ENCODE measurements at regions not wholly inside any gene's neighbourhood (a gene's known extent, or its start where the extent isn't known, plus 50 kb on each side); places are given as distances from the start of the nearest gene placed in this dataset.

DNA sequence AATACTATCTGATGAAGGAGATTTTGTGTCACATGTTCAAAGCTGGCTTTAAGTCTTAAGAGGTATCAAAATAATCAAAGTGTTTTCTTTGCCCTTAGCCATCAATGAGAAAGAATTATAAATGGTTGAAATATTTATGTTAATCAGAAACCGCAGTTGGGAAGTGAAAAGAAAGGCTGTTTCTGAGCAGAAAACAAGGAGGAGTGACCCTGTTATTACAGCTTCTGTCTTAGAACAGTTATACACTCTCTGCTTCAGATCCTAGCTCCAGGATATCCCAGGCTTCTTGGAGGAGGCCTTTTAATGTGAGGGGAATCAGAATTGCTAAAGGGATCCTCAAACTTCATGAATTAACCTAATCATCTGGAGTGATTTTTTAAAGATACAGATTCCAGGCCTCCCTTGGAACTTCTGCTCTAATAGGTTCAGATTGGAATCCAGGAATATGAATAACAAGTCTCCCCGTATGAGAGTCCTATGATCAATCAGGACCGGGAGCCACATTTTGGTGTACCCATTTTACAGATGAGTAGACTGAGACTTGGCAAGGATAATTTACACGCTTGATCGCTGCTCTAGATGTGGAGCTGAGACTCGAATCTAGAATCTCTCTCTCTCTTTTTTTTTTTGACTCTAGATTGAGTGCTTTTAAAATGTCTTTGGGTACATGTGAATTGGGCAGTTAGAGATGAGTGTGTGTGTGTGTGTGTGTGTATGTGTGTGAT, 50.8 kb upstream of the JAG1 start:
- DNase-seq (ENCODE audit: low read depth): no peak

DNA sequence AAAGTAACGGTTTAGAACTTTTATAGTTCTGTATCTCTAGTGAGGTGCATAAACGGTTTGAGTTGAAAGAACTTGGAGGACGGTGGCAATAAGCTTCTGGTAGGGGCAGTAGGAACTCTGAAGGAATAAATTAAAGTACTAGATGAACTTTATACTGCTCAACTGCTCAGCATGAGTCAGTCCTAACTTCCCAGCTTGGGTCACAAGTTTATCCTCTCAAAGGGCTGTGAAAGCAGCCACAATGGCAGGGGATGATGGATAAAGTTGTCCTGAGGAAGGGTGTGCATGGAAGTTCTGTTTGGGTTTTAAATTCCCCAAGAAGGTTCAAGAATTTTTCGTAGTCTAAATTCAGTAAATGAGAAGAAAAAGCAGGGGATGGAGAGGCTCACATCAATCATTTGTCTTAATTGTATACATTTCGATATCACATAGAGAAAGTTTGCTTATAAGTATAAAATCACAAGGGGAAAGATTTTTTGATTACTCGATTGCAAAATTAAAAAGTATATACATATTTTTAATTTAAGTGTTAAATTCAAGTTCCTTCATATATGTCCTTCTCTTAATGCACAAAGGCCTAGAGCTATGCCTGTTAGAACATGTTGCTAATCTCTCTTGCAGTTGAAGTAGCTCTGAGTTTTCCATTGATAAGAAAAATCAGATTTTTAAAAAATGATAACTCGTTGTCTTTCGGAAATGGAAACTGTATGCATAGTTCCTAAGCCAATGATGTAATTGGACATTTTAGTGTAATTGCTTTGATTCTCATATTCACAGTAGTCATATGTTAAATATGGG, 55.3 kb upstream of the JAG1 start:
- peak; percentile 16 for DNase-seq (ENCODE audit: low read depth)

DNA sequence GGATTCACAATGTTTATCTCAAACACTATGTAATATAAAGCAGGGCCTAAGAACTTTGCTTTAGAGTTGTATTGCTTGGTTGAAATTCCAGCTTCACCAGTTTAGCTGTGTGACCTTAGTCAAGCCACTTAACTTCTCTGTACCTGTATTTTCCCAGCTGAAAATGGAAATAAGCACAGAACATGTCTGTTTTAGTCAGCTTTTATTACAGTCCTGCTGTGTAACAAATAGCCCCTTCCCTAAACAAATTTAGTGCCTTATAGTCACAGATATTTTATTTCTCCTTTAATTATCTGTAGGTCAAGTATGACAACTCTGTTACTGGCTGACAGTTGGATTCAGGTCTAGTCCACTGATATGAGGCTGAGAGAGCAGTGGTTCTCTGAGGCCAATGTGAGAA, 56.0 kb upstream of the JAG1 start:
- no peak for DNase-seq (ENCODE audit: low read depth)

DNA sequence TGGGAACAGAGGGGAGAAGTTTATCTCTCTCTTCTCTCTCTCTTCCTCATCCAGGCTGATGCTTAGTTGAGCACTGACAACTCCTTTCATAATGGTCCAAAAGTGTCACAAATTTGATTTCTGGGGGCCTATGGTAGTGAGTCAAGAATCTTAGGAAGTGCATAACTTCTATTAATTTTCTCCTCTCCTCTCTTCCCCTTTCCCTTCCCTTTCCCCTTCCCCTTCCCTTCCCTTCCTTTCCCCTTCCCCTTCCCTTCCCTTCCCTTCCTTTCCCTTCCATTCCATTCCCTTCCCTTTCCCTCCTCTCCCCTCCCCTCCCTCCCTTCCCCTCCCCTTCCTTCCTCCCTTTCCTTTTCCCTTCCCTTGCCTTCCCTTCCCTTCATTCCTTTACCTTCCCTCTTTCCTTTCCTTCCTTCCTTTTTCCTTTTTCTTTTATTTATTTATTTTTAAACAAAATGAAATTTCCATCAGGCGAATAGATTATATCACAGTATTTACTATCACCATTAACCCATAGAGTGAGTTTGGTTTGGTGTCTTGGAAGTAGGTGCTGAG, 56.9 kb upstream of the JAG1 start:
- no peak for DNase-seq (ENCODE audit: low read depth)

DNA sequence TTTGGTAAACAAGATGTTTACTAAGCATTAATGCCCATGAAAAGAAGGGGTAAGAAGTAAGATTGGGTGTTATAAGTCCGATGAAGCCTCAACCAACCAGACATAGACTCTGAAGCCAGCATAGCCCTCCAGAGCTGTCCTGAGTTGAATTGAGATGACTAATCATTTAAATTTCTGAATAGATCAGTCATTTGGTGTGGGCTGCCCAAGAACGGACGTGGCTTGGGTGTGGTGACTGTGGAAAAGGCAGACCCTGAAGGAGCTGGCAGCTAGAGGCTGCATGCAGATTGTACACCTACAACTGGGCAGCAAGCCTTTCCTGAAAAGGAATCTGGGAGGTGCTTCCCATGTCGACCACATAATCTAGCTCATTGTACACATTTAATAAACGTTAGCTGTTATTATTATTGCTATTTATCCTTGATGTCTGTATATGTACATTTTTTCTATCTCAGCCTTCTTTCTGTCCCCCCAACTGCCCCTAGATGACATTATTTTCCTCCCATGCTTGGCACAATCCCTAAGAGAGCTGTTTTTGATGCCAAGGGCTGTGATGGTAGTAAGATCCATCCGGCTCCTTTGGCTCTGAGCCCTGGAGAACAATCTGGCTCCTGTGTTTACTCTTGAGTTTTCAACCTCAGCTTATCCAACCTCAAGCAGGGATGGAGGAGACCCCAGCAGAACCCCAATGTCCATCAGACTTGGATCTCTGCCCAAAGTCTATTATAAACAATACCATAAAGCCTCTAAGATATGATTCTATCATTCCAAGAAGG, 57.6 kb upstream of the JAG1 start:
- DNase-seq (ENCODE audit: low read depth): peak; percentile 43

DNA sequence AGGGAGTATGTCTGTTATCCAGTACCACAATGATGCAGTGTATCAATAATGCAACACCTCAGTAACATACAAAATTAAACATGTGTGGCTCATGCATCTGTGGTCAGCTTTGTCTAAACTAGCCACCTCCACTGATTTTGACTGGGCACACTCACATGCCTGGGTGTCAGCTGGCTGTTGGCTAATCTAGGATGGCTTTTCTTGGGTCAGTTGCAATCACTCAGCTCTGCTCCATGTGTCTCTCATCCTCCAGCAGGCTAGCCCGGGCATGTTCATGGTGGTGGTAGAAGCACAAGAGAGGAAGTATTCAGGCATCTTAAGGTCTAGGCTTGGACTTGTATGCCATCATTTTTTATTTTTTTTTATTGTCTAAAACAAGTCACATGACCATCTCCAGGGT, 59.3 kb upstream of the JAG1 start:
- DNase-seq (ENCODE audit: low read depth): peak; percentile 30

DNA sequence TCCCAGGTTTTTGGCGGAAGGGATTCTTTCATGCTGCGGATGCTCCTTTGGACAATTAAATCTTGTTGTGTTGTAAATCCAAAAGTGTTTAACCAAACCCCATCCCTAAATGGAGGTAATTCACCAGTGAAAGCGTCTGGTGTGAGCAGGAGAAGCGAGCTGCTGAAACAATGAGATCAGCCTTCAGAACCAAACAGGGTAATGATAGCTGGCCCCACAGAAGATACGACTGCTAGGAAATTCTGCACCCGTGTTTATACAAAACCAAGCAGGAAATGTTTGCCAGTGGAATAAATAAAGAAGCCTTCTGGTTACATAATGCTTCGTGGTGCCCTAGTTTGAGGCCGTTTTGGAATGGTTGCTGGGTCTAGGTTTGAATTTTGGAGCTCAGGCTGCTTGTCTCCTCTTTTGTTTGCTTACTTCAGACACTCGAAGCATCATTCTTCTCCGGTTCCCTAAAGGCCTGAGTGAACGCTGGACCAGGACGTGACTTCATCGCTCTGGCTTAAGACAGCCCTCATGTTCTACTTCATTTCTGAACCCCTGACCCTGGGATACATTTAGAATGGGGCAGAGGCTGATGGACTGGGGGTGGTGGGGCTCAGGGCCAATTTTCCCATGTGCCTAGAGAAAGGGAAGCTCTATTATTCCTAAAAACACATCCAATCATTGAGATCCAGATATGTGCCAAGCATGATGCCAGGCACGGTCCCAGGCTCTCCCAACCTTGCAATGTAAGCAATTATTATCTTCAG, 61.6 kb upstream of the JAG1 start:
- no peak for DNase-seq (ENCODE audit: low read depth)

DNA sequence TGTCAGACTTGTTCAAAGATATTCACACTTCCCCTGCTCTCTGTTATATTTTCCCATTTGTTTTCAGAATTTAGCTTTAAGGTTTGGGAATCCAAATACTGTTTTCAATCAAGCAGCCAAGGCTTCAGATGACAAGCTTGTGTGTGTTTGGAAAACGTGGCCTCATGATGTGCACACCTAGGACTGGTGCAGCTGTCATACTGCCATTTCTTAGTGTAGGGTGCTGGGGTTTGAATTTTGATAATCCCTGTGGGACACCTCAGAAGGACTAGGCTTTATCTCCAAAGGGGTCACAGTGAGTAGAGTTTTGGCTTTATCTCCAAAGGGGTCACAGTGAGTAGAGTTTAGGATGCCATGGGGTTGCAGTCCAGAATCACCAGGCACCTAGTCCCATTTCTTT, 65.3 kb upstream of the JAG1 start:
- DNase-seq (ENCODE audit: low read depth): no peak

DNA sequence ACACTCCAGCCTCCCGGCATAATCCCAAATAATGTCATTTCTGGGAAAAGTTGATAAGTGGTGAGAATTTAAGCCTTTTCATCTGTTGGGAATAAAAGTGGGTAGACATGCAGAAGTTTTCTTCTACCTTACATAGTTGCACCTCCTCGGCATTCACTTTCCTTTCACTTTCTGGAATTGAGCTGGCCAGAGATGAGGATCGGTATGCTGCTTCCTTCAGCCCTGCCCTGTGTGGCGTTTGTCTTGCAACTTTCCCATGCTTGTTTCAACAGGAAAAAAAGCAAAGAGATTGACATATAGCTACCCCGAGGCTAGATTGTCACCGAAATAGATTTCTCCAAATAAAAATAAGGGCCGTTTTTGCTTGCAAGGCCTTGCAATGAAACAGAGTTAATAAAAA, 65.8 kb upstream of the JAG1 start:
- no peak for DNase-seq (ENCODE audit: low read depth)

DNA sequence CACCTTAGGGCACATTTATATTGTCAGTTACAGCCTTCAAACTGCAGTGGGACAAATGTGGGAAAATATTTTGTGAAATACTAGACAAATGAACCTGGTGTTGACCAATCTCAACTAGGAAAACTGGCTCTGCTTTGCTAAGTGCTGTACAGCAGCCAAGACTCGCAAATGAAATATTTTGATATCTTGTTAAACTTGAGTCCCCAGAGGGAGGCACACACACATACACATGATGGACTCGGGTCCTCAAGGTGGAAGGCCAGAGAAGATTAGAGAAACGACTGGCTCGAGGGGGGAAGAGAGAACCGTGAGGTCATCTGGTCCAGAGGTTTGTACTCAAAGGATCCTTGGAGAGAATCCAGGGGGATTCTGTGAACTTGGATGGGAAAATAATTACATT, 67.3 kb upstream of the JAG1 start:
- peak; percentile 45 for DNase-seq (ENCODE audit: low read depth)

DNA sequence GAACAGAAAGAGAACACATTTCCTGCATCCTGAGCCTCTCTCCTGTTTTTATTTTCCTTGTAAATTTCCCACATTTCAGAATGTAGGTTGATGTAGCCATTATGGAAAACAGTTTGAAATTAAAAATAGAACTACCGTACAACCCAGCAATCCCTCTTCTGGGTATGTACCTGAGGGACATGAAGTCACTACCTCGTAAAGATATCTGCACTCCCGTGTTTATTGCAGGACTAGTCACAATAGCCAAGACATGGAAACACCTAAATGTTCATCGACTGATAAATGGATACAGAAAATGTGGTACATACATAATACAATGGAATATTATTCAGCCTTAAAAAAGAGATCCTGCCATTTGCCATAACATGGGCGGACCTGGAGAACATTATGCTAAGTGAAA, 72.0 kb upstream of the JAG1 start:
- no peak for DNase-seq (ENCODE audit: low read depth)

DNA sequence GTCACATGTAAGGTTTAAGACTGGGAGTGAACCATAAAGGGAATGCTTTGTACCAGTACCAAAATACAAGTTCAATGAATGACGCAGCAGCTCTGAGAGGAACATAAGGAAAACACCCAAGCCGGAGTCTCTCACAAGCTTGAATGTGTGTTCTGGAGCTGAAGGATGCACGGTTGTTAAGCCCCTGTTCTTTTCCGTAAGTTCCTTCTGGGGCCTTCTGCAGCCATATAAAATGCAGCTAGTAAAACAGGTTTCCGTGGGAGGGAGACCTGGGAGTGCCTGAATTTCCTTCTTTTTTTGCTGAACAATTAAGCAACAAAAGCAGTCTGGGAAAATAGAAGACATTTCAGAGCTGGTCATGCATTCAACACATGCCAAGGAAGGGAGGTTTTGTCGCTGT, 73.2 kb upstream of the JAG1 start:
- no peak for DNase-seq (ENCODE audit: low read depth)

DNA sequence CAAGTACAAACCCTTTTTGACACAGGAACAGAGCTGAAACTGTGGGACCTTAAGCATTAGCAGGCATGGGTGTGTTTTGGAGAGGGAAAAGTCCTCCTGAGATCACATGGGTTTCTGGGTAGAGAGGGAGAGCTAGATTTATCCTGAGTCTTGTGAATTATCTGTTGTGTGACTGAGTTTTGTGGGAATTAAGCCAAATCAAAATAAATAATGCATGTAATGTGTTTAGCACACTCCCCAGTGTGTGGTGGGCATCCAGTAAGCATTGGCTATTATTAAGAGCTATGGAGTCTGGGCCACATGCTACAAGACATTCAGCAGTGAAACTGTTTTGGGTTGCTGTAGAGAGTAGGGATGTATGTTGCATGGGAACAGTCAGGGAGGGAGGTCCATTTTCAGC, 75.3 kb upstream of the JAG1 start:
- DNase-seq (ENCODE audit: low read depth): no peak

DNA sequence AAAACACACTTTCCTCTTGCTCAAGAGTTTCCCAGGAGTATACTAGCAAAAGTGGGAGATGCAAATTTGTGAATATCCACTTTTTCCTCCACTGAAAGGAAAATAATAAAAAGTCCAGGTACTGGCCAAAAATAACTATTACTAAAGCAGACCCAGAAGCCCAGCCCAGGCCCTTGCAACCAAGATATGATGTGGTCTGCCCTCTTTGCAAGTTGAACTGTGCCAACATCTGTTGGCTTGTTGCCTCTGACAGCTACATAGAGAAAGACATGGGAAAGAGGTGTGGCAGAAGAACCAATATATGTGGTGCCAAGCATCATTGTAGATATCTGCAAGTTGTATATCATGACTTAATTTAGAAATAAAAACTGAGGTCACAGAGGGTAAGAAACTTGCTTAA, 78.4 kb upstream of the JAG1 start:
- DNase-seq (ENCODE audit: low read depth): no peak

DNA sequence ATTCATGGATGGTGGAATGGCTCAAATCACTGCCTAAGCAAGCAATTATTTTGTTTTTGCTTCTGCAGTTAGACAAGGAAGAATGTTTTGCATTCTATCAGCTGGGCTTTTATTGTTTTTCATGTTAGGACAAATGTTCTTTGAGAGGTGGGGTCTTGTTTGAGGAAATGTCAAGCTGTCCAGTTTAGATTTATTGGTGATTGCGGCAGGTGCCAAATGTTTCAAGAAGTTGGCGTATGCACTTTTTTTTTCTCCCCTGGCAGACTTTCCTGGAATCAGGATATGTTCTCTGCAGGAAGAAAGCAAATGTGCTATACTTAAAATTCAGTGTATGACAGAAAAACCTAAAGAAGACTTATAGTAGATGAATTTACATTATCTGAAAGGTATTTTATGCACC, 81.0 kb upstream of the JAG1 start:
- no peak for DNase-seq (ENCODE audit: low read depth)

DNA sequence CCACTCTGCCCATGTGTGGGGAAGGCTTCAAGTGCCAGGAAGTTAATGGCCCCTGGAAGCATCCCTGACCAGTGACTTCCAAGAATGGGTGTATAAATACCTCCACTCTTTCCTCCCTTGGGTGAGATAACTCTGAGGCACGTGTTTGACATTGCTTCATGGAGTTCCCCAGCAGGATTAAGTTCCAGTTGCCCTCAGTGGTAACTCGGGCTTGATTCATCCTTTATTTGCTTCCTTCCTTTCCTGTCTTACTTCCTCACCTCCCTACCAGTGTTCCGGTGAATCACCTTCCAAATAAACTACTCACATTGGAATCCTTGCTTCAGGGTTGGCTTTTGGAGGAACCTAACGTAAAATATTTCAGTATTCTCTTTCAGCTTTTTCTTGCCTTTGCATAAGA, 84.6 kb upstream of the JAG1 start:
- DNase-seq (ENCODE audit: low read depth): no peak

DNA sequence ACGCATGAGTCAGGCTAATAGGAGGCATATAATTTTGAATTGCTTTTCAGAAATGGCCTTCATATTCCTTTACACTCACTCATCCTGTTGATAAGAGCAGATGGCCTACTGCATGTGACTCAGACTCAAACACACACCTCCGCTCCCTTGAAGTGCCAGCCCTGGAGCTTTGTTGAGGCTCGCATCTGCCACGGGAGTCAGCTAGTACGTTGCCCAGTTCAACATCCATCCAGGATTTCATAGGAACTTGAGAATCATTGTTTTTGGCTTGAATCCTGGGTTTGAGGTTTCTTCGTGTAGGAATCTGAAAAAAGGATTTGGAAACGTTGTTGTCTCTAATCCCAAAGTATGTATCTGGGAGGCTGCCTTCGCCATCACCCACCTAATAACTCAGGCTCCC, 87.4 kb upstream of the JAG1 start:
- DNase-seq (ENCODE audit: low read depth): peak; percentile 32

DNA sequence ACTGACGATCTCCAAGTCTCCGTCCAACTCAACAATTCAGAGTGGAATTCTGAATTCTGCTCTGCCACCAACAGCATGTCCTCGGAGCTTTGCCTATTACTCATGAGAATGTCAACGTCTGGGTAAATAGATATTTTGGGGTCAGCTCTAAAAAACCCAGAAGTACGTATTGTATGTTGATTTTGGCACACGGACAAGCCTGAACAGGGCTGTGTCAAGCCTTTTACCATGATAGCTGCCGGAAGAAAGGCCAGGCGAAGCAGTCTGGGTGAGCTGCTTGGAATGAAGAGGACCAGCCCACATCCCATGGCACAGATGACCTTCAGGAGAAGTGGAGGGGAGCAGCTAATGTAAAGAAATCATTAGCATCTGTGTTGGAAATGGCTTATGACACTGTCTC, 88.0 kb upstream of the JAG1 start:
- peak; percentile 69 for DNase-seq (ENCODE audit: low read depth)

DNA sequence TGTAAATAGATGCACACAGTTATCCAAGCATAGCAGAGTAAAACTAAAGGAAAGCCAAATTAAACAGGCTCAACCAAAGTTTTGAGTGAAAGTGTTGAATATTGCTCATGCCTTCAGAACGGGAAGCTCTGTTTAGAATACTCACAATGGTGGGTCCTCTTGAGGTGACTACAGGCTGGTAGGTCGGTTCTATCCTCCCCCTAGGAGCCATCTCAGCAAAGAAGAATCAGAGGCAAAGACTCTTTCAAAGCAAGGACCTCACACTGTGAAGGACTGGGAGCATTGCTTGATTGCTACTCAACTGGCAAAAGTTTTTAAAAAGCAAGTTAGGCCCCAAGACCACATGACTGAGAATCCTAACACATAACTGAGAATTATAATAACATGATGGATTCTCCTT, 88.4 kb upstream of the JAG1 start:
- no peak for DNase-seq (ENCODE audit: low read depth)

DNA sequence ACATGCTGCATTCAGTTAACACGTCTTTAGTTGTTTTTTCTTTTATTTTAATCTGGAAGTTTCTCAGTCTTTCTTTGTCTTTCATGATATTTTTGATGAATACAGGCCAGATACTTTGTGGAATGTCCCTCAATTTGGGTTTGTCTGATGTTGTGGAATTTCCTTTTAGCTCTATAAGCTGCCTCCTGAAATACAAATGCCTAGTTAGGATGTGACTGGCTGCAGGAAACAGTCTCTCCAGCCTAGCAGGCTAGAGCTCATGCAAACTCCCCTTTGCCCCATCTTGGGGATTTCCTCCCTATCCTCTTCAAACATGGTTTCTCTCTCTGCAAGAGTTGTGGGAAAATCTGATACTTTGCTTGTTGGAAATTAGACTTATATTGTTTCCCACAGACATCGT, 89.3 kb upstream of the JAG1 start:
- peak; percentile 32 for DNase-seq (ENCODE audit: low read depth)

DNA sequence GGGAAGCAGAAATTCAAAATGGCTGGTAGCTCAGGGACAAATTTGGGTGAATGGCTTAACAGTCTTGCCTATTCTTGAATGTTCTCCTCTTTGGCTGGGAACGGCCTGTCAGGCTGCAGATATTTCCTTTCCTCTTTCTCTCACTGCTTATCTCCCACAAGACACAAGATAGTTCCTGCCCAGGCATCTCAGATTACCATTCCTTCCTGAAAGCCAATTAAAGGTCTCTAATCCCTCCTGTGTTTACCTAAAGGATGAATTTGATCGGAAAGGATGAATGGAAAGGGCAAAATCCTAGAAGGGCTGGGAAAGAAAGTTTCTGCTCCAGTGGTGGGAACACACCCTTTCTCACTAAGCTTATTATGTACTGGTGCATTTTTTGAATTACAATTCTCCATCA, 95.9 kb upstream of the JAG1 start:
- no peak for DNase-seq (ENCODE audit: low read depth)

DNA sequence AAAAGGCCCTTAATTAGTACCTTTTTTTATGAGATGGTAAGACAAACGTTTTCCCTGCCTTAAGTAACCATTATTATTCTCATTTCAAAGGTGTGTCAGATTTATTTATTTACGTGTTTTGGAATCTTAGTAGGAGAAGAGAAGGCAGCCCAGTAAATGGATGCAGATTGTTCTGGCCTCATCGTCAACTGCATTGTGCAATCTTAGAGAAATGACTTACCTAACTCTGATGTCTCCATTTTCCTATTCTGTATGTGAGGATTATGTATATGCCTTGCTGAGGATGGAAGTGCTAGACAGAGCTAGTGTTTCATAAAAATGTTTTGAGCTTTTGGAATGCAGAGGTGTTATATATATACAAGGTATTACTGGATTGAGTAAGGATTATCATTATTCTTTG, 97.0 kb upstream of the JAG1 start:
- no peak for DNase-seq (ENCODE audit: low read depth)
